GM12878 (cell line): ENCODE measurements at regions not wholly inside any gene's neighbourhood (a gene's known extent, or its start where the extent isn't known, plus 50 kb on each side); places are given as distances from the start of the nearest gene placed in this dataset.

Experiments used
- EGR1 ChIP-seq, 2 experiments: IDR thresholded peaks; 1 replicate in 1 of 2; 2 replicates in 1 of 2; pipeline ENCODE4 v1.6.1; 2011 to 2012; ENCODE audit warnings: low read depth in 2 of 2, low read length in 2 of 2, borderline replicate concordance in 1 of 2, mild to moderate bottlenecking in 1 of 2, moderate library complexity in 1 of 2
- EP300 ChIP-seq, 2 experiments: fragments of 150-350 bp in 1 of 2; IDR thresholded peaks; 2 replicates each; pipeline ENCODE4 v1.6.1; 2011 to 2012; ENCODE audit warnings: low read depth in 2 of 2, low read length in 2 of 2, borderline replicate concordance in 1 of 2, improper control_type of control experiment in 1 of 2, inconsistent platforms in 1 of 2; ENCODE audit not compliant: control insufficient read depth in 1 of 2
- FOXK2 ChIP-seq: fragments of 450-650 bp; IDR thresholded peaks from 2 replicates; pipeline ENCODE4 v1.6.1; 2017; ENCODE audit warnings: mild to moderate bottlenecking, moderate library complexity
- POLR2AphosphoS5 ChIP-seq: IDR thresholded peaks from 2 replicates; pipeline ENCODE4 v1.6.1; 2011; ENCODE audit warnings: mild to moderate bottlenecking, low read length, inconsistent platforms
- YY1 ChIP-seq: IDR thresholded peaks from 2 replicates; pipeline ENCODE4 v1.6.1; 2011; ENCODE audit warnings: low read depth, mild to moderate bottlenecking, low read length
- TF ChIP-seq, protein P1 (sequence below): fragments of 450-650 bp; IDR thresholded peaks from 2 replicates; pipeline ENCODE4 v1.6.1; 2017; ENCODE audit warnings: borderline replicate concordance
- TF ChIP-seq, protein P2 (sequence below), 3 experiments: IDR thresholded peaks in 2 of 3; conservative IDR thresholded peaks in 1 of 3; 2 replicates each; pipeline ENCODE4 v1.5.1; 2011; ENCODE audit warnings: low read depth in 3 of 3, low read length in 3 of 3, mild to moderate bottlenecking in 3 of 3, control low read depth in 2 of 3, moderate library complexity in 2 of 3, inconsistent platforms in 1 of 3, mixed read lengths in 1 of 3; ENCODE audit not compliant: control insufficient read depth in 2 of 3, insufficient read depth in 1 of 3; ENCODE audit errors: extremely low read depth in 1 of 3
- TF ChIP-seq, protein P3 (sequence below): IDR thresholded peaks from 2 replicates; pipeline ENCODE4 v1.6.1; 2012; ENCODE audit warnings: mild to moderate bottlenecking, low read depth, low read length
- TF ChIP-seq, protein P4 (sequence below): fragments of 450-650 bp; IDR thresholded peaks from 2 replicates; pipeline ENCODE4 v1.6.1; 2017; ENCODE audit warnings: antibody characterized with exemption, mild to moderate bottlenecking, moderate library complexity

DNA sequence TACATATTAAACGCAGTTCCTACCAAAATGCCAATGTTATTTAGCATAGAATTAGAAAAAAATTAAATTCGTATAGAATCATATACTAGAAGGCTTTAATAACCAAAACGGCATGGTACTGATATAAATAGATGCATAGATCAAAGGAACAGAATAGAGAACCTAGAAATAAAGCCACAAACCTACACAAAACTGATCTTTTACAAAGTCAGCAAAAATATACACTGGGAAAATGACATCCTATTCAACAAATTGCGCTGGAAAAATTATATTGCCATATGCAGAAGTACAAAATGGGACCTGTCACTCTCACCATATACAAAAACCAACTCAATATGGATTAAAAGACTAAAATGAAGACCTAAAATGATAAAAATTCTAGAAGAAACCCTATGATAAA, 1882.6 kb downstream of the TP53TG3F start:
- TF ChIP-seq YY1 (no peak), POLR2AphosphoS5 (no peak), EP300 (IDR thresholded peaks at IDR 0.05; ENCODE audit: borderline replicate concordance in 1 of 2, control insufficient read depth in 1 of 2, low read depth in 2 of 2, low read length in 2 of 2) (no peak), FOXK2 (no peak), EGR1 (IDR thresholded peaks at IDR 0.05; ENCODE audit: borderline replicate concordance in 1 of 2, low read depth in 2 of 2, low read length in 2 of 2) (no peak)
- TF ChIP-seq, protein P1, sequence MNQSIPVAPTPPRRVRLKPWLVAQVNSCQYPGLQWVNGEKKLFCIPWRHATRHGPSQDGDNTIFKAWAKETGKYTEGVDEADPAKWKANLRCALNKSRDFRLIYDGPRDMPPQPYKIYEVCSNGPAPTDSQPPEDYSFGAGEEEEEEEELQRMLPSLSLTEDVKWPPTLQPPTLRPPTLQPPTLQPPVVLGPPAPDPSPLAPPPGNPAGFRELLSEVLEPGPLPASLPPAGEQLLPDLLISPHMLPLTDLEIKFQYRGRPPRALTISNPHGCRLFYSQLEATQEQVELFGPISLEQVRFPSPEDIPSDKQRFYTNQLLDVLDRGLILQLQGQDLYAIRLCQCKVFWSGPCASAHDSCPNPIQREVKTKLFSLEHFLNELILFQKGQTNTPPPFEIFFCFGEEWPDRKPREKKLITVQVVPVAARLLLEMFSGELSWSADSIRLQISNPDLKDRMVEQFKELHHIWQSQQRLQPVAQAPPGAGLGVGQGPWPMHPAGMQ = no peak
- TF ChIP-seq, protein P2, sequence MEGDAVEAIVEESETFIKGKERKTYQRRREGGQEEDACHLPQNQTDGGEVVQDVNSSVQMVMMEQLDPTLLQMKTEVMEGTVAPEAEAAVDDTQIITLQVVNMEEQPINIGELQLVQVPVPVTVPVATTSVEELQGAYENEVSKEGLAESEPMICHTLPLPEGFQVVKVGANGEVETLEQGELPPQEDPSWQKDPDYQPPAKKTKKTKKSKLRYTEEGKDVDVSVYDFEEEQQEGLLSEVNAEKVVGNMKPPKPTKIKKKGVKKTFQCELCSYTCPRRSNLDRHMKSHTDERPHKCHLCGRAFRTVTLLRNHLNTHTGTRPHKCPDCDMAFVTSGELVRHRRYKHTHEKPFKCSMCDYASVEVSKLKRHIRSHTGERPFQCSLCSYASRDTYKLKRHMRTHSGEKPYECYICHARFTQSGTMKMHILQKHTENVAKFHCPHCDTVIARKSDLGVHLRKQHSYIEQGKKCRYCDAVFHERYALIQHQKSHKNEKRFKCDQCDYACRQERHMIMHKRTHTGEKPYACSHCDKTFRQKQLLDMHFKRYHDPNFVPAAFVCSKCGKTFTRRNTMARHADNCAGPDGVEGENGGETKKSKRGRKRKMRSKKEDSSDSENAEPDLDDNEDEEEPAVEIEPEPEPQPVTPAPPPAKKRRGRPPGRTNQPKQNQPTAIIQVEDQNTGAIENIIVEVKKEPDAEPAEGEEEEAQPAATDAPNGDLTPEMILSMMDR (IDR thresholded peaks at IDR 0.05 in 2 of 3, conservative IDR thresholded peaks at IDR 0.05 in 1 of 3; ENCODE audit: control insufficient read depth in 2 of 3, extremely low read depth in 1 of 3, insufficient read depth in 1 of 3, low read depth in 3 of 3, low read length in 3 of 3) = no peak
- TF ChIP-seq, protein P3, sequence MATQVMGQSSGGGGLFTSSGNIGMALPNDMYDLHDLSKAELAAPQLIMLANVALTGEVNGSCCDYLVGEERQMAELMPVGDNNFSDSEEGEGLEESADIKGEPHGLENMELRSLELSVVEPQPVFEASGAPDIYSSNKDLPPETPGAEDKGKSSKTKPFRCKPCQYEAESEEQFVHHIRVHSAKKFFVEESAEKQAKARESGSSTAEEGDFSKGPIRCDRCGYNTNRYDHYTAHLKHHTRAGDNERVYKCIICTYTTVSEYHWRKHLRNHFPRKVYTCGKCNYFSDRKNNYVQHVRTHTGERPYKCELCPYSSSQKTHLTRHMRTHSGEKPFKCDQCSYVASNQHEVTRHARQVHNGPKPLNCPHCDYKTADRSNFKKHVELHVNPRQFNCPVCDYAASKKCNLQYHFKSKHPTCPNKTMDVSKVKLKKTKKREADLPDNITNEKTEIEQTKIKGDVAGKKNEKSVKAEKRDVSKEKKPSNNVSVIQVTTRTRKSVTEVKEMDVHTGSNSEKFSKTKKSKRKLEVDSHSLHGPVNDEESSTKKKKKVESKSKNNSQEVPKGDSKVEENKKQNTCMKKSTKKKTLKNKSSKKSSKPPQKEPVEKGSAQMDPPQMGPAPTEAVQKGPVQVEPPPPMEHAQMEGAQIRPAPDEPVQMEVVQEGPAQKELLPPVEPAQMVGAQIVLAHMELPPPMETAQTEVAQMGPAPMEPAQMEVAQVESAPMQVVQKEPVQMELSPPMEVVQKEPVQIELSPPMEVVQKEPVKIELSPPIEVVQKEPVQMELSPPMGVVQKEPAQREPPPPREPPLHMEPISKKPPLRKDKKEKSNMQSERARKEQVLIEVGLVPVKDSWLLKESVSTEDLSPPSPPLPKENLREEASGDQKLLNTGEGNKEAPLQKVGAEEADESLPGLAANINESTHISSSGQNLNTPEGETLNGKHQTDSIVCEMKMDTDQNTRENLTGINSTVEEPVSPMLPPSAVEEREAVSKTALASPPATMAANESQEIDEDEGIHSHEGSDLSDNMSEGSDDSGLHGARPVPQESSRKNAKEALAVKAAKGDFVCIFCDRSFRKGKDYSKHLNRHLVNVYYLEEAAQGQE = no peak
- TF ChIP-seq, protein P4, sequence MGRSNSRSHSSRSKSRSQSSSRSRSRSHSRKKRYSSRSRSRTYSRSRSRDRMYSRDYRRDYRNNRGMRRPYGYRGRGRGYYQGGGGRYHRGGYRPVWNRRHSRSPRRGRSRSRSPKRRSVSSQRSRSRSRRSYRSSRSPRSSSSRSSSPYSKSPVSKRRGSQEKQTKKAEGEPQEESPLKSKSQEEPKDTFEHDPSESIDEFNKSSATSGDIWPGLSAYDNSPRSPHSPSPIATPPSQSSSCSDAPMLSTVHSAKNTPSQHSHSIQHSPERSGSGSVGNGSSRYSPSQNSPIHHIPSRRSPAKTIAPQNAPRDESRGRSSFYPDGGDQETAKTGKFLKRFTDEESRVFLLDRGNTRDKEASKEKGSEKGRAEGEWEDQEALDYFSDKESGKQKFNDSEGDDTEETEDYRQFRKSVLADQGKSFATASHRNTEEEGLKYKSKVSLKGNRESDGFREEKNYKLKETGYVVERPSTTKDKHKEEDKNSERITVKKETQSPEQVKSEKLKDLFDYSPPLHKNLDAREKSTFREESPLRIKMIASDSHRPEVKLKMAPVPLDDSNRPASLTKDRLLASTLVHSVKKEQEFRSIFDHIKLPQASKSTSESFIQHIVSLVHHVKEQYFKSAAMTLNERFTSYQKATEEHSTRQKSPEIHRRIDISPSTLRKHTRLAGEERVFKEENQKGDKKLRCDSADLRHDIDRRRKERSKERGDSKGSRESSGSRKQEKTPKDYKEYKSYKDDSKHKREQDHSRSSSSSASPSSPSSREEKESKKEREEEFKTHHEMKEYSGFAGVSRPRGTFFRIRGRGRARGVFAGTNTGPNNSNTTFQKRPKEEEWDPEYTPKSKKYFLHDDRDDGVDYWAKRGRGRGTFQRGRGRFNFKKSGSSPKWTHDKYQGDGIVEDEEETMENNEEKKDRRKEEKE = no peak
